K562 (cell line): ENCODE measurements at regions not wholly inside any gene's neighbourhood (a gene's known extent, or its start where the extent isn't known, plus 50 kb on each side); places are given as distances from the start of the nearest gene placed in this dataset.

ENCODE experiments used
- ELF1 ChIP-seq: fragments of 200-800 bp; sonication (Bioruptor generic); IDR thresholded peaks from 2 replicates; pipeline ENCODE4 v1.6.1; 2016; ENCODE audit warnings: missing genetic modification characterization, missing compliant biosample characterization
- JUN ChIP-seq, 2 experiments: sonication (generic) in 1 of 2; formaldehyde crosslinking in 1 of 2; IDR thresholded peaks; 2 replicates each; pipeline versions ENCODE4 v1.6.1 to v1.8.0; 2012 to 2022; ENCODE audit warnings: borderline replicate concordance in 2 of 2, mild to moderate bottlenecking in 2 of 2, improper control_type of control experiment in 1 of 2, low read depth in 1 of 2, low read length in 1 of 2, missing genetic modification reagents in 1 of 2
- KLF16 ChIP-seq: IDR thresholded peaks from 2 replicates; pipeline ENCODE4 v1.6.1; 2016; ENCODE audit warnings: antibody characterized with exemption
- MTA2 ChIP-seq: fragments of 450-650 bp; IDR thresholded peaks from 2 replicates; pipeline ENCODE4 v1.6.1; 2016; ENCODE audit warnings: low read depth
- POLR2A ChIP-seq: fragments of 450-650 bp; conservative IDR thresholded peaks from 2 replicates; pipeline ENCODE4 v1.6.1; 2016
- TAF1 ChIP-seq: IDR thresholded peaks from 2 replicates; pipeline ENCODE4 v1.6.1; 2011; ENCODE audit warnings: mild to moderate bottlenecking, low read length, moderate library complexity; ENCODE audit not compliant: insufficient read depth, control insufficient read depth, severe bottlenecking; ENCODE audit errors: extremely low read depth
- ZBTB33 ChIP-seq: sonication (generic); formaldehyde crosslinking; IDR thresholded peaks from 2 replicates; pipeline ENCODE4 v1.8.1; 2023; ENCODE audit warnings: mild to moderate bottlenecking, missing genetic modification reagents
- ZNF41 ChIP-seq: fragments of 250-450 bp; sonication (Bioruptor Pico); conservative IDR thresholded peaks from 2 replicates; pipeline ENCODE4 v1.4.0; 2020; ENCODE audit warnings: mild to moderate bottlenecking
- ZNF436 ChIP-seq: fragments of 250-450, 450-650 bp; sonication (Bioruptor Pico); formaldehyde crosslinking; IDR thresholded peaks from 2 replicates; pipeline ENCODE4 v1.7.0; 2020; ENCODE audit warnings: mild to moderate bottlenecking
- TF ChIP-seq, protein P1 (sequence below), 3 experiments: IDR thresholded peaks in 2 of 3; conservative IDR thresholded peaks in 1 of 3; 2 replicates each; pipeline ENCODE4 v1.5.1; 2011 to 2012; ENCODE audit warnings: low read length in 3 of 3, mild to moderate bottlenecking in 3 of 3, control low read depth in 2 of 3, improper control_type of control experiment in 1 of 3, inconsistent platforms in 1 of 3, low read depth in 1 of 3, mixed read lengths in 1 of 3, moderate library complexity in 1 of 3; ENCODE audit not compliant: insufficient read depth in 2 of 3
- TF ChIP-seq, protein P2 (sequence below): sonication (generic); formaldehyde crosslinking; IDR thresholded peaks from 2 replicates; pipeline ENCODE4 v1.8.0; 2022; ENCODE audit warnings: mild to moderate bottlenecking, missing genetic modification reagents

DNA sequence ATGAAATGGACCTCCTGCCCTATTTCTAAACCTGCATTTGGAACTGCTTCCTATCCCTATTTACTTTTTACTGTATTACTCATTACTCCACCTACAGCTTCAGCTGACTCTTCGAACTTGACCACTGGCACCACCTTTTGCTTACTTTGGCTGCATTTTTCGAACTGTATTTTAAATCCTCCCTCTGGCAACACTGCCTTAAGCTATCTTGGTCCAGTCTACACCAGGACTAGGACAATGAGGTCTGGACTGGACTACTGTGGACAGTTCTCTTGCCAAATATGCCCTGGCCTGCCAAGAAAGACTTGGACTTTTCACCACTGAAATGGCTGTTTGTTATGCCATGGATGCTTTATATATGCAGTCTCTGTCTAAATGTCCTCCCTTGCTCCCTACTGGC, 328.1 kb downstream of the BTG1 start:
- TF ChIP-seq, protein P1, sequence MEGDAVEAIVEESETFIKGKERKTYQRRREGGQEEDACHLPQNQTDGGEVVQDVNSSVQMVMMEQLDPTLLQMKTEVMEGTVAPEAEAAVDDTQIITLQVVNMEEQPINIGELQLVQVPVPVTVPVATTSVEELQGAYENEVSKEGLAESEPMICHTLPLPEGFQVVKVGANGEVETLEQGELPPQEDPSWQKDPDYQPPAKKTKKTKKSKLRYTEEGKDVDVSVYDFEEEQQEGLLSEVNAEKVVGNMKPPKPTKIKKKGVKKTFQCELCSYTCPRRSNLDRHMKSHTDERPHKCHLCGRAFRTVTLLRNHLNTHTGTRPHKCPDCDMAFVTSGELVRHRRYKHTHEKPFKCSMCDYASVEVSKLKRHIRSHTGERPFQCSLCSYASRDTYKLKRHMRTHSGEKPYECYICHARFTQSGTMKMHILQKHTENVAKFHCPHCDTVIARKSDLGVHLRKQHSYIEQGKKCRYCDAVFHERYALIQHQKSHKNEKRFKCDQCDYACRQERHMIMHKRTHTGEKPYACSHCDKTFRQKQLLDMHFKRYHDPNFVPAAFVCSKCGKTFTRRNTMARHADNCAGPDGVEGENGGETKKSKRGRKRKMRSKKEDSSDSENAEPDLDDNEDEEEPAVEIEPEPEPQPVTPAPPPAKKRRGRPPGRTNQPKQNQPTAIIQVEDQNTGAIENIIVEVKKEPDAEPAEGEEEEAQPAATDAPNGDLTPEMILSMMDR (IDR thresholded peaks at IDR 0.05 in 2 of 3, conservative IDR thresholded peaks at IDR 0.05 in 1 of 3; ENCODE audit: insufficient read depth in 2 of 3, low read depth in 1 of 3, low read length in 3 of 3): no peak
- TF ChIP-seq ZNF41 (no peak), POLR2A (no peak), ELF1 (tag) (no peak), JUN (IDR thresholded peaks at IDR 0.05; ENCODE audit: borderline replicate concordance, low read depth, low read length) (no peak), JUN (CRISPR knock-in tag; IDR thresholded peaks at IDR 0.05; ENCODE audit: borderline replicate concordance) (no peak), MTA2 (no peak), ZNF436 (CRISPR knock-in tag) (no peak), ZBTB33 (CRISPR knock-in tag) (no peak), TAF1 (no peak), KLF16 (no peak)
- TF ChIP-seq, protein P2, sequence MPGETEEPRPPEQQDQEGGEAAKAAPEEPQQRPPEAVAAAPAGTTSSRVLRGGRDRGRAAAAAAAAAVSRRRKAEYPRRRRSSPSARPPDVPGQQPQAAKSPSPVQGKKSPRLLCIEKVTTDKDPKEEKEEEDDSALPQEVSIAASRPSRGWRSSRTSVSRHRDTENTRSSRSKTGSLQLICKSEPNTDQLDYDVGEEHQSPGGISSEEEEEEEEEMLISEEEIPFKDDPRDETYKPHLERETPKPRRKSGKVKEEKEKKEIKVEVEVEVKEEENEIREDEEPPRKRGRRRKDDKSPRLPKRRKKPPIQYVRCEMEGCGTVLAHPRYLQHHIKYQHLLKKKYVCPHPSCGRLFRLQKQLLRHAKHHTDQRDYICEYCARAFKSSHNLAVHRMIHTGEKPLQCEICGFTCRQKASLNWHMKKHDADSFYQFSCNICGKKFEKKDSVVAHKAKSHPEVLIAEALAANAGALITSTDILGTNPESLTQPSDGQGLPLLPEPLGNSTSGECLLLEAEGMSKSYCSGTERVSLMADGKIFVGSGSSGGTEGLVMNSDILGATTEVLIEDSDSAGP (CRISPR knock-in tag): no peak
